Duodenal mucosa (tissue), 2 donors: ENCODE measurements at regions not wholly inside any gene's neighbourhood (a gene's known extent, or its start where the extent isn't known, plus 50 kb on each side); places are given as distances from the start of the nearest gene placed in this dataset.
"Not testable (repeated sequence)": the region's sequence is repeated elsewhere in the genome, so short reads cannot be mapped to it uniquely, and the experiment has no call there.

Source experiments
- H3K27ac ChIP-seq: one replicate; pipeline ENCODE4 v1.7.0; 2013; ENCODE audit warnings: low read depth, low read length
- H3K27me3 ChIP-seq, 2 donors: one replicate each; pipeline ENCODE4 v1.7.0; 2013; ENCODE audit warnings: low read length in 2 of 2, control low read depth in 1 of 2; ENCODE audit not compliant: insufficient read depth in 2 of 2, control insufficient read depth in 1 of 2
- H3K36me3 ChIP-seq, 2 donors: one replicate each; pipeline ENCODE4 v1.7.0; 2013; ENCODE audit warnings: low read length in 2 of 2, control low read depth in 1 of 2; ENCODE audit not compliant: insufficient read depth in 2 of 2, control insufficient read depth in 1 of 2
- H3K4me1 ChIP-seq, 2 donors: one replicate each; pipeline ENCODE4 v1.7.0; 2013; ENCODE audit warnings: low read length in 2 of 2, control low read depth in 1 of 2; ENCODE audit not compliant: insufficient read depth in 2 of 2, control insufficient read depth in 1 of 2
- H3K4me3 ChIP-seq, 2 donors: one replicate each; pipeline ENCODE4 v1.7.0; 2013; ENCODE audit warnings: low read length in 2 of 2, low read depth in 1 of 2
- H3K9ac ChIP-seq, 2 donors: one replicate each; pipeline ENCODE4 v1.7.0; 2013; ENCODE audit warnings: low read length in 2 of 2, low read depth in 1 of 2
- H3K9me3 ChIP-seq, 2 donors: one replicate each; pipeline ENCODE4 v1.7.0; 2013; ENCODE audit warnings: low read length in 2 of 2, control low read depth in 1 of 2; ENCODE audit not compliant: control insufficient read depth in 1 of 2

- Histone ChIP-seq H3K9me3 (no peaks in the 10 kb centered on the region), H3K9ac (no peak overlapping the region), H3K4me3 (no peak overlapping the region), H3K4me1 (no peaks in the 10 kb centered on the region), H3K36me3 (no peaks in the 10 kb centered on the region), H3K27ac (no peak overlapping the region), H3K27me3 (no peaks in the 10 kb centered on the region)
Measured at GRCh38 chr6:140354296-140354695, 979.8 kb upstream of the CITED2 start.

DNA sequence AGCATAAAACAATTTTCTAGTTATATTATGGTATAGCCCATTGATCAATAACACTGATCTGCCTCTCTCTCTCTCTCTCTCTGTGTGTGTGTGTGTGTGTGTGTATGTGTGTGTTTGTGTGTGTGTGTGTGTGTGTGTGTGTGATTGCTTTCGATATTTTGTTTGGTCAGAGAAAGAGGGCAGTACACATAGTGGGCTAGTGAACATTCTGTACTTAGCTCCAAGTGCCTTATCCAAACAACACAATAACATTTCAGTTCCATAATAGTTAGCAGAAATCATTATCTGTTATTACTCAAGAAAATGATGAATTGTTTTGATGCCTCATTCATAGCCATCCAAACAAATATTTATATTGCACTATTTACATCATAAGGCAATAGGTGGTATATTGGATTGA is 979.1 kb upstream of the CITED2 start:
- no peaks in the 10 kb centered on the region for H3K27me3 ChIP-seq
- no peak overlapping the region for H3K9ac ChIP-seq
- no peak overlapping the region for H3K27ac ChIP-seq
- no peak overlapping the region for H3K4me3 ChIP-seq
- H3K9me3 ChIP-seq, result no peaks in the 10 kb centered on the region
- H3K4me1 ChIP-seq, result no peaks in the 10 kb centered on the region
- no peaks in the 10 kb centered on the region for H3K36me3 ChIP-seq

DNA sequence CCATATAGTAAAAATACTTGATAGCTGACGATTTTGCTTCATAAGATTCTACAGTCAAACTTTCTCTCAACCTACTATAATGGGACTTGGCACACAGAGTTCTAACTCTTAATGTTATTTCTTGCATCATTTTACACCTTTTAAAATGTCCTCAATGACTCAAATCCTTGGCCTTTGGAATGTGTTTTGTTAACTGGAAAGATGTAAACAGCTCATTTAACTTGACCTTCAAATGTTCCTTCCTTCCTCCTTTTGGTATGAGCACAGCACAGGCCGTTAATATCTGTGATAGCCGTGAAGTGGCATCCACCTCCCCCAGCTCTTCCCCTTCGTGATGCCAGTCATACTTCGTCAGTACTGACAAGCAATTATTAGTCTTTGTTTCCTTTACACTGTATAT is 972.0 kb upstream of the CITED2 start:
- Histone ChIP-seq H3K4me3 (no peak overlapping the region), H3K4me1 (no peaks in the 10 kb centered on the region), H3K9ac (no peak overlapping the region), H3K27ac (no peak overlapping the region), H3K9me3 (no peaks in the 10 kb centered on the region), H3K36me3 (no peaks in the 10 kb centered on the region), H3K27me3 (no peaks in the 10 kb centered on the region)

GRCh38 chr6:140345935-140346334 is 971.5 kb upstream of the CITED2 start:
- Histone ChIP-seq H3K27ac (no peak overlapping the region), H3K4me3 (no peak overlapping the region), H3K9me3 (no peaks in the 10 kb centered on the region), H3K27me3 (no peaks in the 10 kb centered on the region), H3K36me3 (no peaks in the 10 kb centered on the region), H3K4me1 (no peaks in the 10 kb centered on the region), H3K9ac (no peak overlapping the region)

- H3K9ac ChIP-seq, result no peak overlapping the region
- H3K27me3 ChIP-seq, result no peaks in the 10 kb centered on the region
- H3K4me1 ChIP-seq, result no peaks in the 10 kb centered on the region
- H3K36me3 ChIP-seq, result no peaks in the 10 kb centered on the region
- no peak overlapping the region for H3K4me3 ChIP-seq
- no peaks in the 10 kb centered on the region for H3K9me3 ChIP-seq
- no peak overlapping the region for H3K27ac ChIP-seq
Measured at GRCh38 chr6:140344142-140344913, 969.9 kb upstream of the CITED2 start.

DNA sequence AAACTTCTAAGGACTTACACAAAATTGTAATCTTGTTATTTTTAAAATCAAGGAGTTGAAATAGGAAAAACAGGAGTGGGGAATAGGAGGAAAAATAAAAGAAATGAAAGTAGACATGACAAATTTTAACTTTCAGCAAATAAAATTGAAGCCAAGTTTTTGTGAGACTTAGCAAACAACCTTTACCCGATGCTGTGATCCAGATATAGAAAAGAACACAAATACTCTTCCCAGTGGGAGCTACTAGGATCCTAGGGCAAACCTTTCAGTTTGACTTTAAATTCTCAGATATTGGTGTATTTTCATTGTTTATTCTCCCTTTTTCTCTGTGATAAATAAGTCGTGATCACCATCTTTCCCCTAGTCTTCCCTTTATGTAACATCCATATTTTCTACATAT is 968.7 kb upstream of the CITED2 start:
- no peak overlapping the region for H3K27ac ChIP-seq
- H3K27me3 ChIP-seq, result no peaks in the 10 kb centered on the region
- no peak overlapping the region for H3K9ac ChIP-seq
- H3K4me3 ChIP-seq, result no peak overlapping the region
- no peaks in the 10 kb centered on the region for H3K9me3 ChIP-seq
- H3K4me1 ChIP-seq, result no peaks in the 10 kb centered on the region
- H3K36me3 ChIP-seq, result no peaks in the 10 kb centered on the region

DNA sequence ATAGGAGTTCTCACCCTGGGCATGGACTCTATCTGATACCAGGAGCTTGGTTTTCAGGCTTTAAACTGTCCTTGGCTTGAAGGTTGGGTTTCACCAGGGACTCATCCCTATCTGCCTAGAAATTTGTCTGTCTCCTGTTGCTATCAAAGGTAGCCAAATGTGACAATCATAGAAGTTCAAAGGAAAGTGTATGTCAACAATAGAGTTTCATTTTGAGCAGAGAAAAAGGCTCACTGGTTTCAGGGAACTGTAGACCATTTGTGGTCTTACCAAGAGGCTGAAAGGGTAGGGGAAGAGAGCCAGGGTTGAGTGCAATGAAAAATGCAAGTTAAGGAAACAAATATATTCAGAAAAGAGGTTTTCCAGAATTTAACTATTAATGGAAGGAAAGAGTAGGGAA is 966.8 kb upstream of the CITED2 start:
- Histone ChIP-seq H3K4me3 (no peak overlapping the region), H3K36me3 (no peaks in the 10 kb centered on the region), H3K27ac (no peak overlapping the region), H3K9me3 (no peaks in the 10 kb centered on the region), H3K4me1 (no peaks in the 10 kb centered on the region), H3K9ac (no peak overlapping the region), H3K27me3 (no peaks in the 10 kb centered on the region)

DNA sequence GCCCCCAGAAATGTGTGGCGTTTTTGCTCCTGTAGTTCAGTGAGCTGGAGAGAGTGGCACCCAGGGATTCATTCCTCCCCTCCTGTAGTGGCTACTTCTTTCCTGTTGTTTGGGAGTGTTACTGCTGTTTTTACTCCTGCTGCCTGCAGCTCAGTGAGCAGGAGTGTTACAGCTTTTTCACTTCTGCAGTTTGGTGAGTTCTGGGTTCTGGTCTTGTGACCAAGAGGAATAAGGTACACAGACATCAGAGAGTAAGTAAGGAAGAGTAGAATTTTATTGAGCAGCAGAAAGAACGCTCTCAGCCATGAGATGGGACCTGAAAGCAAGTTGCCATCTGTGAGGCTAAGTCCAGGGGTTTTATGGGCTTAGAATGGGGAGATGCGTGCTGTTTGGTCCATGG is 966.3 kb upstream of the CITED2 start:
- H3K9ac ChIP-seq, result no peak overlapping the region
- no peak overlapping the region for H3K27ac ChIP-seq
- H3K4me3 ChIP-seq, result no peak overlapping the region
- H3K9me3 ChIP-seq, result no peaks in the 10 kb centered on the region
- no peaks in the 10 kb centered on the region for H3K36me3 ChIP-seq
- no peaks in the 10 kb centered on the region for H3K4me1 ChIP-seq
- no peaks in the 10 kb centered on the region for H3K27me3 ChIP-seq

DNA sequence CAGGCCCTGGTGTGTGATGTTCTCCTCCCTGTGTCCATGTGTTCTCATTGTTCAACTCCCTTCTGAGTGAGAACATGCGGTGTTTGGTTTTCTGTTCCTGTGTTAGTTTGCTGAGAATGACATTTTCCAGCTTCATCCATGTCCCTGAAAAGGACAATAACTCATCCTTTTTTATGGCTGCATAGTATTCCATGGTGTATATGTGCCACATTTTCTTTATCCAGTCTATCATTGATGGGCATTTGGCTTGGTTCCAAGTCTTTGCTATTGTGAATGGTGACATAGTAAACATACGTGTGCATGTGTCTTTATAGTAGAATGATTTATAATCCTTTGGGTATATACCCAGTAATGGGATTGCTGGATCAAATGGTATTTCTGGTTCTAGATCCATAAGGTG is 964.6 kb upstream of the CITED2 start:
- not testable (repeated sequence) for H3K27ac ChIP-seq, H3K9me3 ChIP-seq, H3K36me3 ChIP-seq, H3K27me3 ChIP-seq, H3K9ac ChIP-seq, H3K4me1 ChIP-seq, H3K4me3 ChIP-seq

DNA sequence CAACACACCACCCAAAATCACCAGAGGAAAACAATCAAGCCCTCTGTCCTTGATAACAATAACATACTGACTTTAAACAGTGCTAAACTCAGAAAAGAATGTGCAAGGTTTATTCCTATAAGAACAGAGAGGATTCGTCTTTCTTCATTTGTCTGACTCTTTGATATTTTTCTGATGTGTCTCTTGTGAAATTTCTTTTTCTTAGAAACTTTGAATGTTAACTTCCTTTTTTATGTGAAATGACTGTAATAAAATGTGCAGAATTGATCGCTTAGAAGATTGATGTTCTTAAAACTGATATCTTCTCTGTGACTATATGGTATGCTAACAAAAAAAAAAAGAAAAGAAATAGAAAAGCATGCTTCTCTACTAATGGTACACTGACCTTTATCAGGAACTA is 947.4 kb upstream of the CITED2 start:
- Histone ChIP-seq H3K27ac (no peak overlapping the region), H3K9me3 (peaks cover 3 to 8% of the 10 kb centered on the region in 2 donors), H3K9ac (no peak overlapping the region), H3K36me3 (no peaks in the 10 kb centered on the region), H3K4me3 (no peak overlapping the region), H3K27me3 (no peaks in the 10 kb centered on the region), H3K4me1 (peaks cover 0 to 25% of the 10 kb centered on the region in 2 donors)
